ENCODE measurements at regions not wholly inside any gene's neighbourhood (a gene's known extent, or its start where the extent isn't known, plus 50 kb on each side); places are given as distances from the start of the nearest gene placed in this dataset.

GRCh38 chr4:106835919-106836318 lies 200.2 kb downstream of the DKK2 start:
- FAIRE-seq: no peak
- no peak for TF ChIP-seq CTCF (IDR thresholded peaks at IDR 0.05; ENCODE audit: insufficient read depth, missing control alignments)
- no peak for DNase-seq (ENCODE audit: insufficient read length, low spot score)

- FAIRE-seq (no peak), DNase-seq (ENCODE audit: insufficient read length, low spot score) (no peak)
- TF ChIP-seq CTCF (IDR thresholded peaks at IDR 0.05; ENCODE audit: insufficient read depth, missing control alignments): no peak
These were observed 205.2 kb downstream of the DKK2 start for GRCh38 chr4:106830879-106831278.

GRCh38 chr4:106818764-106819163 lies 217.3 kb downstream of the DKK2 start:
- FAIRE-seq (no peak), DNase-seq (ENCODE audit: insufficient read length, low spot score) (no peak)
- TF ChIP-seq CTCF (IDR thresholded peaks at IDR 0.05; ENCODE audit: insufficient read depth, missing control alignments): peak; percentile 4

- no peak for TF ChIP-seq CTCF (IDR thresholded peaks at IDR 0.05; ENCODE audit: insufficient read depth, missing control alignments)
- DNase-seq (ENCODE audit: insufficient read length, low spot score) (no peak), FAIRE-seq (no peak)
These were observed 219.6 kb downstream of the DKK2 start for GRCh38 chr4:106816496-106816895.

GRCh38 chr4:106810122-106810521 lies 226.0 kb downstream of the DKK2 start:
- no peak for TF ChIP-seq CTCF (IDR thresholded peaks at IDR 0.05; ENCODE audit: insufficient read depth, missing control alignments)
- DNase-seq (ENCODE audit: insufficient read length, low spot score): no peak
- no peak for FAIRE-seq

GRCh38 chr4:106809076-106809475 lies 227.0 kb downstream of the DKK2 start:
- FAIRE-seq (no peak), DNase-seq (ENCODE audit: insufficient read length, low spot score) (no peak)
- TF ChIP-seq CTCF (IDR thresholded peaks at IDR 0.05; ENCODE audit: insufficient read depth, missing control alignments): peak; percentile 32

- no peak for TF ChIP-seq CTCF (IDR thresholded peaks at IDR 0.05; ENCODE audit: insufficient read depth, missing control alignments)
- FAIRE-seq (no peak), DNase-seq (ENCODE audit: insufficient read length, low spot score) (no peak)
These were observed 229.8 kb downstream of the DKK2 start for GRCh38 chr4:106806158-106806797.

Data from D721Med (cell line).